RWPE2 (cell line): ENCODE measurements at regions not wholly inside any gene's neighbourhood (a gene's known extent, or its start where the extent isn't known, plus 50 kb on each side); places are given as distances from the start of the nearest gene placed in this dataset.

Source experiments
- ATAC-seq: fragments of 200-7000 bp; cut with Tn5 transposase; 3 replicates; pipeline ENCODE4 v1.9.1; 2021; ENCODE audit warnings: low read depth
- DNase-seq: peaks from one replicate; pipeline ENCODE4 v3.0.0-alpha.2; 2020; ENCODE audit warnings: low spot score
- H3K27ac ChIP-seq: fragments of 450-650 bp; 2 replicates; pipeline ENCODE4 v1.5.1; 2017; ENCODE audit warnings: mild to moderate bottlenecking; ENCODE audit not compliant: poor library complexity, severe bottlenecking
- H3K27me3 ChIP-seq: fragments of 250-450 bp; sonication (Bioruptor Pico); 2 replicates; pipeline ENCODE4 v1.5.1; 2021; ENCODE audit warnings: mild to moderate bottlenecking, moderate library complexity; ENCODE audit not compliant: insufficient read depth, poor library complexity, severe bottlenecking
- H3K36me3 ChIP-seq: fragments of 250-450 bp; sonication (Bioruptor Pico); 2 replicates; pipeline ENCODE4 v1.5.1; 2020; ENCODE audit warnings: low read depth, mild to moderate bottlenecking, moderate library complexity
- H3K4me1 ChIP-seq: fragments of 250-450 bp; sonication (Bioruptor Pico); 2 replicates; pipeline ENCODE4 v1.5.1; 2021; ENCODE audit warnings: mild to moderate bottlenecking, moderate library complexity; ENCODE audit not compliant: insufficient read depth, poor library complexity, severe bottlenecking
- H3K4me3 ChIP-seq: fragments of 250-450 bp; sonication (Bioruptor Pico); 2 replicates; pipeline ENCODE4 v1.5.1; 2021; ENCODE audit warnings: mild to moderate bottlenecking, moderate library complexity; ENCODE audit not compliant: severe bottlenecking
- H3K9me3 ChIP-seq: fragments of 250-450 bp; sonication (Bioruptor Pico); 2 replicates; pipeline ENCODE4 v1.5.1; 2021; ENCODE audit warnings: mild to moderate bottlenecking, moderate library complexity; ENCODE audit not compliant: severe bottlenecking
- CTCF ChIP-seq: fragments of 450-650 bp; IDR thresholded peaks from one replicate; pipeline ENCODE4 v1.5.1; 2017; ENCODE audit warnings: mild to moderate bottlenecking, moderate library complexity; ENCODE audit not compliant: poor library complexity, severe bottlenecking

GRCh38 chr20:60220706-60221105 lies 262.5 kb downstream of the CDH26 start:
- H3K27me3 ChIP-seq: peaks cover 27% of the 10 kb centered on the region
- H3K4me1 ChIP-seq: no peaks in the 10 kb centered on the region
- H3K9me3 ChIP-seq: no peaks in the 10 kb centered on the region
- no peak for DNase-seq
- no peak overlapping the region for H3K27ac ChIP-seq
- no peak for ATAC-seq
- no peak for TF ChIP-seq CTCF
- H3K4me3 ChIP-seq: no peak overlapping the region
- no peaks in the 10 kb centered on the region for H3K36me3 ChIP-seq

- Histone ChIP-seq H3K27me3 (peaks cover 25% of the 10 kb centered on the region), H3K9me3 (no peaks in the 10 kb centered on the region), H3K36me3 (no peaks in the 10 kb centered on the region), H3K4me1 (no peaks in the 10 kb centered on the region), H3K27ac (no peak overlapping the region), H3K4me3 (no peak overlapping the region)
- no peak for ATAC-seq
- DNase-seq: no peak
- TF ChIP-seq CTCF: no peak
Observed at GRCh38 chr20:60221593-60221992, 263.4 kb downstream of the CDH26 start.

DNA sequence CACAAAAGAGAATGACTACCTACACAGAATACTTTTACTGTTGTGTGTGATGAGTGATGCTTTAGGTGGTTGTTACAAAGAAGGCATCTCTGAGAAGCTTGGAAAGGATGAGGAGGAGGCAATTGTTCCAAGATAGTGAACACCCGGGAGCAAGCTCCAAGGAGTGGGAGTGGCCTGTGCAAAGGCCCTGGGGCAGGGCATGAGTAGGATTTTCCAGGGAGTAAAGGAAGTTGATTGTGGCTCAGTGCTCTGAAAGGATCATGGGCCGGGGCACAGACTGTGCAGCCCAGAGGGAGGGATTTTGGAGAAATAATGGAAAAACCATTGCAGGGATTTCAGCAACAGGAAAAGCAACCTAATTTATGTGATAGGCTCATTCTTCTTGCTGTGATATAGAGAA lies 264.3 kb downstream of the CDH26 start:
- Histone ChIP-seq H3K4me1 (no peaks in the 10 kb centered on the region), H3K27ac (no peak overlapping the region), H3K36me3 (no peaks in the 10 kb centered on the region), H3K27me3 (peaks cover 19% of the 10 kb centered on the region), H3K9me3 (no peaks in the 10 kb centered on the region), H3K4me3 (no peak overlapping the region)
- ATAC-seq: no peak
- TF ChIP-seq CTCF: no peak
- DNase-seq: no peak

DNA sequence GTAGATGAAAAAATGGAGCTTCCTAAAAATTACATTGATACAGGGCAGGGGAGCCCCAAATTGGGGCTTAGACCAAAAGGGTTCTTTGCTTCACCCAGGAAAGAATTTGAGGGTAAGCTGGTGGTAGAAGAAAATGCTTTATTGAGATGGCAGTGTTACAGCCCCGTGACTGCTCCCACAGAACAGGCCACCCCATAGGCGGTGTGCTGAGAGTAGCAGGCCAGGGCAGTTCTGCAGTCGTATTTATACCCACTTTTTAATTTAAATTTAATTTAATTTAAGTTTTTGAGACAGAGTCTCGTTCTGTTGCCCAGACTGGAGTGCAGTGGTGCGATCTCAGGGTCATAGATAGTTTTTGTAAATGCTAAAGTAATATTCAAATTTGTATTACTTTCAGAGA lies 265.0 kb downstream of the CDH26 start:
- Histone ChIP-seq H3K27me3 (peaks cover 15% of the 10 kb centered on the region), H3K27ac (no peak overlapping the region), H3K4me3 (no peak overlapping the region), H3K4me1 (no peaks in the 10 kb centered on the region), H3K36me3 (no peaks in the 10 kb centered on the region), H3K9me3 (no peaks in the 10 kb centered on the region)
- TF ChIP-seq CTCF: no peak
- no peak for ATAC-seq
- DNase-seq: no peak

GRCh38 chr20:60224914-60225313 lies 266.7 kb downstream of the CDH26 start:
- no peaks in the 10 kb centered on the region for H3K9me3 ChIP-seq
- 0 out of 3 replicates have a peak, but pooled peaks have one; percentile 33 for ATAC-seq
- peak; percentile 55 for TF ChIP-seq CTCF
- H3K36me3 ChIP-seq: no peaks in the 10 kb centered on the region
- peaks cover 15% of the 10 kb centered on the region for H3K27me3 ChIP-seq
- no peak for DNase-seq
- H3K4me1 ChIP-seq: peaks cover 3% of the 10 kb centered on the region
- no peak overlapping the region for H3K27ac ChIP-seq
- no peak overlapping the region for H3K4me3 ChIP-seq
